ENCODE measurements at regions not wholly inside any gene's neighbourhood (a gene's known extent, or its start where the extent isn't known, plus 50 kb on each side); places are given as distances from the start of the nearest gene placed in this dataset.

- Histone ChIP-seq H3K27me3 (replicated peaks; ENCODE audit: insufficient read depth, low read depth, low read length, poor library complexity) (no peaks in the 10 kb centered on the region), H3K27ac (ENCODE audit: low read depth, low read length, poor library complexity, severe bottlenecking) (no peak overlapping the region), H3K4me1 (ENCODE audit: insufficient read depth, low read length, poor library complexity, severe bottlenecking) (peaks cover 1% of the 10 kb centered on the region), H3K9me3 (ENCODE audit: low read depth, low read length, poor library complexity, severe bottlenecking) (no peaks in the 10 kb centered on the region), H3K36me3 (ENCODE audit: insufficient read depth, low read length, poor library complexity, severe bottlenecking) (no peaks in the 10 kb centered on the region), H3K4me3 (ENCODE audit: low read depth, low read length, poor library complexity, severe bottlenecking) (no peak overlapping the region)
- TF ChIP-seq CTCF (conservative IDR thresholded peaks at IDR 0.05; ENCODE audit: low read depth, low read length) (no peak), EZH2 (IDR thresholded peaks at IDR 0.05; ENCODE audit: borderline replicate concordance, low read depth, low read length, poor library complexity, severe bottlenecking) (no peak)
- intact Hi-C loops (cut with micrococcal nuclease; ENCODE audit: unreplicated experiment): no loop called here
- ChIA-PET POLR2A (ENCODE audit: low non-redundant PET) (no interaction called here), CTCF (no interaction called here)
- no peak for DNase-seq (ENCODE audit: low spot score)
- no TSS peak for BruUV-seq (replicated peaks)
Observed at GRCh38 chr1:116262995-116263385, 110.1 kb upstream of the ATP1A1 start.

- POLR2A ChIA-PET (ENCODE audit: low non-redundant PET): no interaction called here
- TF ChIP-seq EZH2 (IDR thresholded peaks at IDR 0.05; ENCODE audit: borderline replicate concordance, low read depth, low read length, poor library complexity, severe bottlenecking) (no peak), CTCF (conservative IDR thresholded peaks at IDR 0.05; ENCODE audit: low read depth, low read length) (no peak)
- BruUV-seq (replicated peaks): no TSS peak
- H3K27ac ChIP-seq (ENCODE audit: low read depth, low read length, poor library complexity, severe bottlenecking): no peak overlapping the region
- H3K4me1 ChIP-seq (ENCODE audit: insufficient read depth, low read length, poor library complexity, severe bottlenecking): peaks cover 8% of the 10 kb centered on the region
- H3K36me3 ChIP-seq (ENCODE audit: insufficient read depth, low read length, poor library complexity, severe bottlenecking): no peaks in the 10 kb centered on the region
- H3K4me3 ChIP-seq (ENCODE audit: low read depth, low read length, poor library complexity, severe bottlenecking): no peak overlapping the region
- H3K9me3 ChIP-seq (ENCODE audit: low read depth, low read length, poor library complexity, severe bottlenecking): no peaks in the 10 kb centered on the region
- DNase-seq (ENCODE audit: low spot score): no peak
- no peaks in the 10 kb centered on the region for H3K27me3 ChIP-seq (replicated peaks; ENCODE audit: insufficient read depth, low read depth, low read length, poor library complexity)
- CTCF ChIA-PET: no interaction called here
- intact Hi-C loops (cut with micrococcal nuclease; ENCODE audit: unreplicated experiment): no loop called here
Observed at GRCh38 chr1:116265931-116266863, 106.8 kb upstream of the ATP1A1 start.

DNA sequence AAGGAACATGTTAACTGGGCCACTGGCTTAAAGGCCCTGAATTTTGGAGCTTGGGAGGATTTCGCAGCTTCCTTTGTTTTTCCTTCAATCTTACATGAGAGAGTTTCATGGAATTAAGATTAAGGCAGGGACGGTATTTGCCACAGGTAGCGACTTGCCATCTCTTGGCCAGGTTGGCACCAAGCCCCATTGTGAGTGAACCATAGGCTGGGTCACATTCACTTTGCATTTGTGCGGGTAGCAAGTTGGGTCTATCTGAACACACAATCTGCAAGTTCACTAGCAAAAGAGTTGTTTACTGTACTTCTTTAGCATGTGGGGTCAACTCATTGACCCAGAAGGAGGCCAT, 106.2 kb upstream of the ATP1A1 start:
- H3K27me3 ChIP-seq (replicated peaks; ENCODE audit: insufficient read depth, low read depth, low read length, poor library complexity): no peaks in the 10 kb centered on the region
- ChIA-PET CTCF (no interaction called here), POLR2A (ENCODE audit: low non-redundant PET) (no interaction called here)
- H3K27ac ChIP-seq (ENCODE audit: low read depth, low read length, poor library complexity, severe bottlenecking): no peak overlapping the region
- intact Hi-C loops (cut with micrococcal nuclease; ENCODE audit: unreplicated experiment): no loop called here
- BruUV-seq (replicated peaks): no TSS peak
- TF ChIP-seq EZH2 (IDR thresholded peaks at IDR 0.05; ENCODE audit: borderline replicate concordance, low read depth, low read length, poor library complexity, severe bottlenecking): no peak
- no peak for TF ChIP-seq CTCF (conservative IDR thresholded peaks at IDR 0.05; ENCODE audit: low read depth, low read length)
- no peaks in the 10 kb centered on the region for H3K9me3 ChIP-seq (ENCODE audit: low read depth, low read length, poor library complexity, severe bottlenecking)
- no peak overlapping the region for H3K4me3 ChIP-seq (ENCODE audit: low read depth, low read length, poor library complexity, severe bottlenecking)
- no peak for DNase-seq (ENCODE audit: low spot score)
- H3K4me1 ChIP-seq (ENCODE audit: insufficient read depth, low read length, poor library complexity, severe bottlenecking): peaks cover 8% of the 10 kb centered on the region
- no peaks in the 10 kb centered on the region for H3K36me3 ChIP-seq (ENCODE audit: insufficient read depth, low read length, poor library complexity, severe bottlenecking)
